ENCODE measurements at regions not wholly inside any gene's neighbourhood (a gene's known extent, or its start where the extent isn't known, plus 50 kb on each side); places are given as distances from the start of the nearest gene placed in this dataset.

DNA sequence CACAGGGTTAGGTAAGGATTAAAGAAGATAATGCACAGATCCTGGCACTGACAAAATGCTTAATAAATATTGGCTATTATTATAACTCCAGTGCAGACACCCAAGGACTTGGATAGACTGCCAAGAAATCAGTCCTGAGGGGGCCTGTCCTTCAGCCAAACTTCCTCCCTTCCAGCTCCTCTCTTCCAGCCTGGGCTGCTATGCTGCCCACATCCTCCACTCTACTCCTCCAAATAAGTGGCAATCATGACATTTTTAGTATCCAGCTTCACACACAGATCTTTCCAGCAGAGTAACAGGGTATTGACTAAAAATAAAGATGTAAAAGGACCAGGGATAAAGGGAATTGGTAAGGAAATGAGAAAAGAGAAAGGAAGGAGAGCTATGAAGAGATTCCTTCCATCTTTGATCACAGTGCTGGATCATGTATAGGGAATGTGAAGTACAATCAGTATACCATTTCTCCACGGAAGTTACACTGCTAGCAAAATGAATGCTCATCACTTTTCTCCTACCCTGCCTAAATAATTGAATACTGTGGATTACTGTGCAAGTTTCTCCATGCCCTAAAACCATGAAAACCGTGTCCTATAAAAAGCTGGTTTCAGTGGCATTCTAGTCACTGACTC lies 136.0 kb upstream of the OSMR start:
- TF ChIP-seq CTCF (IDR thresholded peaks at IDR 0.05; ENCODE audit: low read length) (no peak), EZH2 (IDR thresholded peaks at IDR 0.05; ENCODE audit: borderline replicate concordance, low read length) (no peak)

Data from OCI-LY1 (cell line).